Hematopoietic multipotent progenitor cell (in vitro differentiated cells): ENCODE measurements at regions not wholly inside any gene's neighbourhood (a gene's known extent, or its start where the extent isn't known, plus 50 kb on each side); places are given as distances from the start of the nearest gene placed in this dataset.
"Not testable (repeated sequence)": the region's sequence is repeated elsewhere in the genome, so short reads cannot be mapped to it uniquely, and the experiment has no call there.

Experiments used
- DNase-seq, 3 donors: peaks; one replicate each; pipeline ENCODE4 v3.0.0-alpha.2; 2011 to 2015; ENCODE audit warnings: low read depth in 2 of 3, low spot score in 2 of 3

- DNase-seq: no peak
Observed at GRCh38 chr2:13492262-13492661, 775.5 kb downstream of the TRIB2 start.

GRCh38 chr2:13495051-13495450, 778.3 kb downstream of the TRIB2 start:
- no peak for DNase-seq

GRCh38 chr2:13504808-13505207, 788.1 kb downstream of the TRIB2 start:
- DNase-seq: no peak

GRCh38 chr2:13508671-13509070, 791.9 kb downstream of the TRIB2 start:
- DNase-seq: no peak

GRCh38 chr2:13515254-13515653, 798.5 kb downstream of the TRIB2 start:
- DNase-seq: no peak

GRCh38 chr2:13522096-13522495, 805.4 kb downstream of the TRIB2 start:
- DNase-seq: no peak

GRCh38 chr2:13522917-13523821, 806.4 kb downstream of the TRIB2 start:
- DNase-seq: no peak

GRCh38 chr2:13524492-13524891, 807.8 kb downstream of the TRIB2 start:
- no peak for DNase-seq

- DNase-seq: not testable (repeated sequence)
Observed at GRCh38 chr2:13531735-13532410, 815.1 kb downstream of the TRIB2 start.

- not testable (repeated sequence) for DNase-seq
Observed at GRCh38 chr2:13532781-13533523, 816.2 kb downstream of the TRIB2 start.

GRCh38 chr2:13533524-13533922, 816.8 kb downstream of the TRIB2 start:
- DNase-seq: no peak

- no peak for DNase-seq
Observed at GRCh38 chr2:13536941-13537340, 820.2 kb downstream of the TRIB2 start.

- no peak for DNase-seq
Observed at GRCh38 chr2:13537771-13538349, 821.1 kb downstream of the TRIB2 start.

- no peak for DNase-seq
Observed at GRCh38 chr2:13539296-13539695, 822.6 kb downstream of the TRIB2 start.

- no peak for DNase-seq
Observed at GRCh38 chr2:13542061-13542460, 825.3 kb downstream of the TRIB2 start.

GRCh38 chr2:13542642-13543041, 825.9 kb downstream of the TRIB2 start:
- no peak for DNase-seq

- no peak for DNase-seq
Observed at GRCh38 chr2:13543550-13543949, 826.8 kb downstream of the TRIB2 start.

- DNase-seq: no peak
Observed at GRCh38 chr2:13545320-13545719, 828.6 kb downstream of the TRIB2 start.

- no peak for DNase-seq
Observed at GRCh38 chr2:13546131-13546530, 829.4 kb downstream of the TRIB2 start.

- DNase-seq: no peak
Observed at GRCh38 chr2:13550285-13551231, 833.8 kb downstream of the TRIB2 start.
